OCI-M2 (cell line): ENCODE measurements at regions not wholly inside any gene's neighbourhood (a gene's known extent, or its start where the extent isn't known, plus 50 kb on each side); places are given as distances from the start of the nearest gene placed in this dataset.
"Not testable (repeated sequence)": the region's sequence is repeated elsewhere in the genome, so short reads cannot be mapped to it uniquely, and the experiment has no call there.

Source experiments
- DNase-seq: peaks from one replicate; lab custom pipeline; 2025; ENCODE audit not compliant: unreplicated experiment; lab: John Stamatoyannopoulos, UW

- DNase-seq, result no peak
Measured at GRCh38 chr7:123324283-123324682, 124.5 kb upstream of the SLC13A1 start.

GRCh38 chr7:123323689-123324088, 123.9 kb upstream of the SLC13A1 start:
- no peak for DNase-seq

- DNase-seq, result not testable (repeated sequence)
Measured at GRCh38 chr7:123321578-123321977, 121.8 kb upstream of the SLC13A1 start.

GRCh38 chr7:123319911-123320310, 120.1 kb upstream of the SLC13A1 start:
- DNase-seq, result no peak

- no peak for DNase-seq
Measured at GRCh38 chr7:123314886-123315285, 115.1 kb upstream of the SLC13A1 start.

GRCh38 chr7:123308254-123308951, 108.6 kb upstream of the SLC13A1 start:
- no peak for DNase-seq

GRCh38 chr7:123305840-123306375, 106.1 kb upstream of the SLC13A1 start:
- DNase-seq, result no peak

- DNase-seq, result no peak
Measured at GRCh38 chr7:123303926-123304325, 104.2 kb upstream of the SLC13A1 start.

- no peak for DNase-seq
Measured at GRCh38 chr7:123296965-123297364, 97.2 kb upstream of the SLC13A1 start.

GRCh38 chr7:123293710-123294109, 93.9 kb upstream of the SLC13A1 start:
- DNase-seq, result no peak

GRCh38 chr7:123292227-123292626, 92.5 kb upstream of the SLC13A1 start:
- no peak for DNase-seq

GRCh38 chr7:123289200-123289599, 89.4 kb upstream of the SLC13A1 start:
- DNase-seq, result no peak

GRCh38 chr7:123285076-123285700, 85.4 kb upstream of the SLC13A1 start:
- no peak for DNase-seq

- no peak for DNase-seq
Measured at GRCh38 chr7:123283373-123283772, 83.6 kb upstream of the SLC13A1 start.

- no peak for DNase-seq
Measured at GRCh38 chr7:123282181-123282580, 82.4 kb upstream of the SLC13A1 start.

- DNase-seq, result no peak
Measured at GRCh38 chr7:123279949-123280348, 80.2 kb upstream of the SLC13A1 start.

GRCh38 chr7:123275036-123275753, 75.4 kb upstream of the SLC13A1 start:
- no peak for DNase-seq

- DNase-seq, result no peak
Measured at GRCh38 chr7:123273185-123273584, 73.4 kb upstream of the SLC13A1 start.

- no peak for DNase-seq
Measured at GRCh38 chr7:123271856-123272255, 72.1 kb upstream of the SLC13A1 start.

GRCh38 chr7:123271231-123271630, 71.5 kb upstream of the SLC13A1 start:
- peak; percentile 44 for DNase-seq

- no peak for DNase-seq
Measured at GRCh38 chr7:123270570-123270969, 70.8 kb upstream of the SLC13A1 start.

GRCh38 chr7:123265853-123266252, 66.1 kb upstream of the SLC13A1 start:
- no peak for DNase-seq
